ENCODE measurements at regions not wholly inside any gene's neighbourhood (a gene's known extent, or its start where the extent isn't known, plus 50 kb on each side); places are given as distances from the start of the nearest gene placed in this dataset.

DNA sequence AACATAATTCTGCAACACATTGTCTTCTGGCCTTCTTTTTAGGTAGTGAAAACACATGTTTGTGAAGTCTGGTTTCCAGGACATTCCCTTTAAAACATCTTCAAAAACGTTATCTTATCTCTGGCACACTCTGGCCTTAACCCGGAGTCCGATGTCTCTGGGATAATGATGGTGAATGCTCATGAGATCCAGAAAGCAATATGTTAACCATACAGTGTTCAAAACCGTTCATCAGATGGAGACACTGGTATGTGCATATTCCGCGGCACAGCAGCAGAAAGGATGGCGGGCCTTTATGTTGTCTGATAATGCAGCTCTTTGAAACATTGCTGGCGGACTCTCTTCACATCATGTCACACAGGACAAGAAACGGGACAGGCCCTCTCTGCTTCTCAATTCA, 605.2 kb downstream of the CCDC171 start:
- no peak for DNase-seq

DNA sequence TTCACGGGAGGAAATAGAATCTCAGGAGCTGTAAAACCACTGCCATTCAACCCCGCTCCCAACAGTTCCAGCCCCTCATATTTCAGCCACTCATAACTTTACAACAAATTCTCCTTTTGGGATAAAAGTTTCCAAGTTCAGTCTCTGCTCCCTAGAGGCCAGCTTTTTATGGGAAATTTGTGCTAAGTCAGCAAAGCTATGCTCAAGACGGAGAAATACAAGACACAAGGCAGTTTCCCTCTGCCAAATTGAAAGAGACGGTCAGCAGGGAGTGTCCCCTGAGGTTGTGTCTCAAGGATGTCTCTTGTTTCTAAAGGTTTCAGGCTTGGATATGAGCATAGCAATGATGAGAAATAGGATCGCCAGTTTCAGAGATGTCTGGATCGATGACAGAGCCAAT, 608.6 kb downstream of the CCDC171 start:
- DNase-seq, result no peak

GRCh38 chr9:16170119-16170518, 617.3 kb downstream of the CCDC171 start:
- no peak for DNase-seq

- no peak for DNase-seq
These were observed 619.1 kb downstream of the CCDC171 start for GRCh38 chr9:16171911-16172310.

- DNase-seq, result no peak
These were observed 620.0 kb downstream of the CCDC171 start for GRCh38 chr9:16172796-16173195.

- no peak for DNase-seq
These were observed 622.1 kb downstream of the CCDC171 start for GRCh38 chr9:16174915-16175314.

- no peak for DNase-seq
These were observed 622.6 kb downstream of the CCDC171 start for GRCh38 chr9:16175461-16175860.

DNA sequence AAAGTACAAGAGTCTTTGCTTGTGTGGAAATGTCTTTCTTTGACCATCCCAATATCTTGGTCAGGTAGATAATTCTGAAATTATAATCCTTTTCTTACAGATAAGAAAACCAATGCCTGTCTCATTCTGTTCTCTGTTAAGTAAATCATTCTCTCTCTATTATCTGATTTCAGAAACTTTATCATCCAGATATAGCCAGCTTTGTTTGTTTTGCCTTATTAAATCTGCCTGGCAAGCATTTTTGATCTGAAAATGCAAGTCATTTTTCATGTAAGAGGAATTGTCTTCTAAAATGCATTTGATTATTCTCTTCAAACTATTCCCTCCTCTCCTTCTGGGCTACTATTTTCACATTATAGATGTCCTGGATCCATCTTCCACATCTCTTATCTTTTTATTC, 625.5 kb downstream of the CCDC171 start:
- no peak for DNase-seq

DNA sequence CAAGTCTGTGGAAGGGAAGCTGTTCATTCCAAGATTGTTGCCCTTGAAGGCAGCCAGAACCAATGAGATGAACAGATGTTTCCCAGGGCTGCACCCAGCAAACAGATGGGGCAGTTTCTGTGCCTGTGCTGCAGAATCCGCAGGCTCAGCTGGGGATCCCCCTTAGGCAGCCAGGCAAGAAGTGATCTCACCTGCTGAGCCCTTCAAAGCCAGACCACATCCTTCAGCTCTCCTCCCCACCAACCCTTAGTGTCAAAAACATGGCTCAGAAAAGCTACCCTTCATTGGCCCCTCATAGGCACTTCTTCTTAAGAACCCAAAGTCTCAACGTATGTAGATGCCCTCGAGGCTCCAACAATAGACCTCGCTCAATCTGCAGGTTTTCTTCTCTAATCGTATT, 626.7 kb downstream of the CCDC171 start:
- no peak for DNase-seq

DNA sequence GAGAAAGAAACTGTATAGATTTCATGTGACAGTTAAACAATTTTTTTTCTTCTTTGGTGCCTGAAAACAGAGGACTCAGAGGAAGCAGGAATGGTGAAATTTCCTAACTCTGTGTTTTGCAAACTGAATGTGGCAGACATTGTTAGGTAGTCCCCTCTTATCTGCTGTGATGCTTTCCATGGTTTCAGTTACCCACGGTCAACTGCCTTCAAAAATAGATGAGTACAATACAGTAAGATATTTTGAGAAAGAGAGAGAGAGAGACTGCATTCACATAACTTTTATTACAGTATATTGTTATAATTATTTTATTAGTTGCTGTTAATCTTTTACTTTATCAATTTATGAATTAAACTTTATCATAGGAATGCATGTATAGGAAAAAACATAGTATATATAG, 627.2 kb downstream of the CCDC171 start:
- DNase-seq, result no peak

DNA sequence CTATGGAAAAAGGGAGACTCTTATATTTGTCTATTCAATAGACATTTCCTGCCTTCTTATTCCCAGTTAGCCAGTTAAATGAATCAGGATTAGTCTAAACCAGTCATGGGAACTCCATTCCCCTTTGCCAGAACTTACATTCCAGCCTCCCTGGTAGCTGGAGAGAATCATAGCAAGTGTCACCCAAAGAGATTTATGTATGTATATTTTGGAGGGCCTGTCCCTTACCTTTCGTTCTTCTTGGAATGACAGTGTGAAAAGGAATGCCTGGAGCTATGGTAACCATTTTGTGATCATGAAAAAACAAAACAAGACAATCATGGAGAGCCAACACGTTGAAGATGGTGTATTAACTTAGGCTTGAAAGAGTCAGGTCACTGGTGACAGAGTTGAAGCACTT, 627.7 kb downstream of the CCDC171 start:
- peak; percentile 19 for DNase-seq

DNA sequence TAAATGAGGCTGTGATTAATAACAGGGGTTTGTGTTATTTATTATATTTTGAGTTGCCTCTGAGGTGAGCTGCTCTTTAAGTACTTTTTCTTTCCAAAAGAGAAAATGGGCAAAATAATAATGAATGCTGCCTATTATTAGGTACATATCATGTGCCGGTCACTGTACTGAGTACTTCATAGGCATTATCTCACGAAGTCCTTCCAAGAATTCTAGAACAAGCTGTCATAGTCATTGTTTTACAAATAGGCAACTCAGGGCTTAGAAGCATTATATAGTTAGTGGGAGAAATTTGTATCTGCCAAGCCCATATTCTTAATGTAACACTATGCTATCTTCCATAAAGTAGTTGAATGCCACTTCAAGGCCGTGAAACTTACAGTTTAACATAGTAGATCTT, 628.7 kb downstream of the CCDC171 start:
- no peak for DNase-seq

DNA sequence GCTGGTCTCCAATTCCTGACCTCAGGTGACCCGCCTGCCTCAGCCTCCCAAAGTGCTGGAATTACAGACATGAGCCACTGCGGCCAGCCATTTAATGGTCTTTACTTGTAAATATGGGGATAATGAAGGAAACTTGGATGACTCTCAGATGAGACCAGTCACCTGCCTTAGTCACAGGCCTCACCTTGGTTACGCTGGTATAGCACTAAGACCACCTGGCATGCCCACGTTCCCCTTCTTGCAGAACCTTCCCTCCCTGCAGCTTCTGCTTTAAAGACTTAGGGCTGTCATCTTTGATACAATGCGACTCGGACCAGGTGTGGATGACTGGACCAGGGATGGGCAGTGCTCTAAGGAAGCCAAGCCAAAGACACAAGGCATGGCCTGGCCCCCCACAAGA, 629.9 kb downstream of the CCDC171 start:
- DNase-seq, result no peak

GRCh38 chr9:16184964-16185646, 632.3 kb downstream of the CCDC171 start:
- no peak for DNase-seq

- DNase-seq, result no peak
These were observed 638.3 kb downstream of the CCDC171 start for GRCh38 chr9:16191191-16191590.

GRCh38 chr9:16191691-16192402, 639.0 kb downstream of the CCDC171 start:
- DNase-seq, result peak; percentile 78

DNA sequence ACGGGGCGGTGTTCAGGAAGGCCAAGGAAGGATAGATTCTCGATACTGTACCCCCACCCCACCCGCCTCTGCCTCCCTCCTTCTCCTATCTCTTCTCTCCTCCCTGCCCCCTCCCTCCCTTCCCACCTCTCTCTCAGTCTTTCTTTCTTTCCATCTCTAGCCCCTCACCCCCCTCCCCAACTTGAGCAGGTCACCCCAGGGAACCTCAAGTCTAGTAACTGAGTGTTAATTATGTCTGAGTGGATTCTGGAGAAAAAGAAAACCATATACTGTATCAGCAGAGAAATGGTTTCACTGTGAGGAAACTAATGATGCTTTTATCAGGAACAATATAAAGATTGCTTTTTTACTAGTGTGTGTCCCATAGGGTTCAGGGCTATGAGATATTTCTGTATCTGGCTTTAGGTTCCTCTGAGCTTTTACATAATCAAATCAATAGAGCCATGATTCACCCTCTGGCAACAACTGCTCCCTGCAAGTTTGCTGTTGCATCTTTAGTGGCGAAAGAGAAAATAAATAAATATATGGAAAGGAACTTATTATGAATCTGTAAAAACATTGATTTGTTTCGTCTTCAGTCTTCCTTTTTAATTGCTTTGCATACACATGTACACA, 639.7 kb downstream of the CCDC171 start:
- DNase-seq, result no peak

- DNase-seq, result no peak
These were observed 640.2 kb downstream of the CCDC171 start for GRCh38 chr9:16193066-16193465.

DNA sequence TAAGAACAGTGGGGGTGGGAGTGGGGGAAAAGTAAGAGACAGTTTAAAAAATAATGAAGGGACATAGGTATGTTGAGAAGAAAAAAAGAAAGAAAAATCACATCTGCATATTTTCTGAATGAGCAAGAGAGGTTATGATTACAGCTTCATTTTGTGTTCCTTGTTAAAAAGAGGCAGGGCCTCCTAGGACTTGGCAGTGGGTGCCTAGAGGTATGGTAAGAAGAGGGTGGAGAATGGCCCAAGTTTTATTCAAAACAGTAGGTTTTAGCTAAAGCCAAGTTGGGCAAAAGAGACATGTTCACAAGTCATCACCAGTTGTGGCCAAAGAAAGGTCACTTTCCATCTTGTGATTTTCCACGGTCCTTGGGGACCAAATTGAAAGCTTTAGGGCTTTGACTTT, 643.4 kb downstream of the CCDC171 start:
- DNase-seq, result no peak

DNA sequence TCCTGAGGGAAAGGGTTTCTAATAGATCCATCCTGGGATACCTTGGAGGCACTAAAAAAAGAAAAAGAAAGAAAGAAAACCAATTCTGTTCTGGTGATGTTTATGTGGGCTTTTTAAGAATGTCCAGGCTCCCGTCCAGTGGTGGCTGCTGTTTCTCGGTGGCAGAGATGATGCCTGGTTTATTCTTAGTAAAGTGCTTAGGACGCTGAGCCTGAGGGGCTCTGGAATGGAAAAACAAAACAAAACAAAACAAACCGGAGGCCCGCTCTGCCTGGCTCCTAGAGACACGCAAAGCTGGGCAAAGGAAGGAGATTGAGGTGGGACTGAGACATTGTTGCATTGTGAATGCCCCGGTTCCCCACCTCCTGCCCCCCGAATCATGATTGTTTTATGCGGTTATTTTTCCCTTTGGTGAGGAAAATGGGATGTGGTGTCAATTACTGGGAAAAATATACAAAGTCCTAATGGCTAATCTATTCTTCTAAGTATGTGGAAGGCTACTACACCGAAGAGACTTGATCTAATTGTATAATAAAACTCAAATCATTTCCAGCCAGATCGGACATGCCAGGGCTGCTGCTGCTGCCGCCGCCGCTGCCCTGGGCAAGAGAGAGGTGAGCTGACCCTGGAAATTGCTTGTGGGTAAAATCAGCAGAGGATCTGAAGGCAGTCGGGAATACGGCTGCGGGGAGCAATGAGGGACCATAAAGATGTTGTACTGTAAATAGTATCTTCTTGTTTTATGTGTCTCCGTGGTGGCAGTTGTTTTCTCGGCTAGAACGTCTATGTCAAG, 644.9 kb downstream of the CCDC171 start:
- DNase-seq, result peak; percentile 24

- DNase-seq, result no peak
These were observed 646.2 kb downstream of the CCDC171 start for GRCh38 chr9:16198996-16199395.

DNA sequence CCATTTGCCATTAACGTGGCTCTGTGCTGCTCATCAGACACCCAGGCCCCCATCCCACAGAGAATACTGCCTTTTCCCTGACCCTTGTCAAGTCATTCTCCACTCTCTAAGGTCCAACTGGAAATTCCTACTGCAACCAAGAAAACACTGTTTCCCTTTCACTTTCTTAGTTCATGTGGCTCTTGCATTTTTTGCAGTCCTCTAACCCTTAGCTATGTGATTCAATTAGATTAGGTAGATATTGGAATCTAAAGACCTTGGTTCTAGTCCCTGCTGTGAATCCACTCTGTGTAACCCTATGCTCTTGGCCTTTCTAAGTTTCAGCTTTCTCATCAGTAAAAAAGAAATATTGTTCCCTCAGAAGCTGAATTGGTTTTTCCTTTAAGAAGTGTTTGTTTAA, 649.4 kb downstream of the CCDC171 start:
- no peak for DNase-seq

Data from dermis blood vessel endothelial cell (primary cell).